ENCODE measurements at regions not wholly inside any gene's neighbourhood (a gene's known extent, or its start where the extent isn't known, plus 50 kb on each side); places are given as distances from the start of the nearest gene placed in this dataset.
"Not testable (repeated sequence)": the region's sequence is repeated elsewhere in the genome, so short reads cannot be mapped to it uniquely, and the experiment has no call there.

DNA sequence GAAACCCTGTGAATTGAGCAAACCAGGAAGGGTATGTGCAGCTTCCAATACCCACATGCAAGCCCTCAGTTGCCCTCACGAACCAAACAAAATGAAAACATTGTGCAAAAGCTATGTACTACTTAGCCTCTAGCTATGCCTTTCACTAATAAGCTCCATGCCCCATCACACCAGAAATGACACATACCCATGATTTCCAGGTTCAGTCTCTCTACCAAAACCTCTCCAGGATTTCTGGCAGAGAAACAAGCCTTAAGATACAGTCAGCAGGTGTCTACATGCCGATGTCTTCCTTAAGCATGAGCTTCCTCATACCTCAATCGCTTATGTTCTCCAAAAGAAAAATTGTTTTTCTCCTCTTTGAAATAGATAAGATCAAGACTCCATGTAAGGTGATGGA, 527.8 kb upstream of the AUTS2 start:
- no peak for DNase-seq

DNA sequence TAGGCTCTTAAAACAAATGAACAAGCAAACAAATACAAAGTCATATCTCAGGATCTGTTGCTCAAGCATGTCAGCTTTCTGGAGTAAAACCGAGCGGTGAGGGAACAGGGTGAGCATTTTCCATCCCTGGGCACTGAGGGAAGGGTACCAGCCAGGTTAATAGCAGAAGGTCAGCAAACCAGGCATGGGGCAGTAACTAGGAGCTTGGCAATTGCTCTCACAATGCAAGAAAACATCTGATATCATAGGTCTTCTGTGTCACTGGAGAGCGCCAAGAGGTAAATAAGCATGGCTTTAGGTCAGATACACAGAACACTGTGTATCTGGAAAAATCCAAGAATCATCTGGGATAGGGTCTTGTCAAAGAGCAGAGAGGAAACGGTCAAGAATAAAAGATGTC, 521.7 kb upstream of the AUTS2 start:
- no peak for DNase-seq

DNA sequence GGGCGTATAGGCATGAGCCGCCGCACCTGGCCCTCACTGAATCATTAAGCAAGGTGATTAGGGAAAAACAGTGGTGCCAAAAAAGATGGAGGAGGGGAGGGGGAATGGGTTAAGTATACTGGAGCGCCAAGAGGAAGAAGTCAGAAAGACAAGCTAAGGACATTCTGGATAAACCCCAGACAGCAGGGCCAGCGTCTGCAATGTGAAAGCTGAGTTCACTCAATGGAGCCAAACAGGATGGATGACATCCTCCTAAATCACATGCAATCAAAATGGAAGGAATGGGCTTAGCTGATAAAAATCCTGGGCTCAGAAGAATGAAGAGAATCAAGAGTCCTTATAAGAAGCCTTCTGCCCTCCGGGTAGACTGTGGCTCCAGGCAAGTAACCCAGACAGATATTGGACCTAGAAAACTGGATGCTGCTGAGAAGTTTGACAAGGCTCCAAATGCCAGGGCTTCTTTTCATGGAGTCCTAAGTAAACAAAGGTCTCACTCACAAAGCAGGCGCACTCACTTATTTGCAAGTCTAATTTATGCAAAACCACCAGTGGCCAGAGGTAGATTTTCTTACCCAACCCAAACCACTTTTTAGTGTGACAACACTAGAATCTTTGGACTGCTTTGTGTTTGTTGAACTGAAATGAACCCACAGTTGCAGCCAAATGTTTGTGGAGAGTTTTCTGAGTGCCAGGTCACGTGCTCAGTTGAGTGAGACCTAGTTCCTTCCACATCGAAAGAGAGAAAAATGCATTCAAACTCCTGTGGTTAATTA, 519.1 kb upstream of the AUTS2 start:
- no peak for DNase-seq

GRCh38 chr7:69087281-69087680, 511.0 kb upstream of the AUTS2 start:
- DNase-seq, result not testable (repeated sequence)

GRCh38 chr7:69088185-69088584, 510.1 kb upstream of the AUTS2 start:
- no peak for DNase-seq

DNA sequence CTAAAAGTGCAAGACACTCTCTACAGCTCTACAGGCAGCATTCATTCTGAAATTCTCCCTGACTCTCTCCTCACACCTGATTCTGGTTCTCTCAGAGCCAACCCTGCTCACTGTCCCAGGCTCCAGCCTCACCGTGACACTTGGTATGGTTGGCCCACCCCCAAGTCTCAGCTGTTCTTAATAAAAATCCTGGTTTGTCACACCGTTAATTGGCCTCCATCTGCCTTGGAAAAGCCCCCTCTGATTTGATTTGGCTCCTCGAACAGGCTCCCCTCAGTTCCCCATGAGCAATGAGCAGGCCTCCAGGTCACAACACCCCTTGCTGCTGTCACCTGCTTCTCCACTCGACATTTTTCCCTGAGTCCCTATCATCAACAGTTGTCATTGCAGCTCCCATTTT, 507.3 kb upstream of the AUTS2 start:
- DNase-seq, result no peak

GRCh38 chr7:69091521-69091920, 506.8 kb upstream of the AUTS2 start:
- DNase-seq, result no peak

GRCh38 chr7:69095127-69095526, 503.1 kb upstream of the AUTS2 start:
- no peak for DNase-seq

DNA sequence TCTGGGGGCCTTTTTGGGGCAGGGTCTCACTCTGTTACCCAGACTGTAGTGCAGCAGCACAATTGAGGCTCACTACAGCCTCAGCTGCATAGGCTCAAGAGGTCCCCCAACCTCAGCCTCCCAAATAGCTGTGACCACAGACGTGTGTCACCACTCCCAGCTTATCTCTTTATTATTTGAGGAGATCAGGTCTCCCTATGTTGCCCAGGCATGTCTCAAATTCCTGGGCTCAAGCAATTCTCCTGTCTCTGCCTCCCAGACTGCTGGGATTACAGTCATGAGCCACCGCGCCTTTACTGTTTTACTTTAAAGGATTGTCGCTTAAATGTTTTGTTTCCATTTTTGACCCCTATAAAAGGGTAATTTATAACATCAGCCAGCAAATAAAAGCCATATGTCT, 502.6 kb upstream of the AUTS2 start:
- no peak for DNase-seq

- no peak for DNase-seq
These were observed 494.3 kb upstream of the AUTS2 start for GRCh38 chr7:69104023-69104422.

DNA sequence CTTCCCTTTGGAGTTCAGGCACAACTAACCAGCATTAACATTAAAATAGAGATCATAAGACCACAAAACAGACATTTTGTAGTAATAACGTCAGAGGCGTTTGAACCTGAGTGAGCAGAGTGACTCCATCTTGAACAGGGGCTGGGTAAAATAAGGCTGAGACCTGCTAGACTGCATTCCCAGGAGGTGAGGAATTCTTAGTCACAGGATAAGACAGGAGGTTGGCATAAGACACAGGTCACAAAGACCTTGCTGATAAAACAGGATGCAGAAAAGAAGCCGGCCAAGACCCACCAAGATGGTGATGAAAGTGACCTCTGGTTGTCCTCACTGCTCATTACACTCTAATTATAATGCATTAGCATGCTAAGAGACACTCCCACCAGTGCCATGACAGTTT, 493.2 kb upstream of the AUTS2 start:
- no peak for DNase-seq

DNA sequence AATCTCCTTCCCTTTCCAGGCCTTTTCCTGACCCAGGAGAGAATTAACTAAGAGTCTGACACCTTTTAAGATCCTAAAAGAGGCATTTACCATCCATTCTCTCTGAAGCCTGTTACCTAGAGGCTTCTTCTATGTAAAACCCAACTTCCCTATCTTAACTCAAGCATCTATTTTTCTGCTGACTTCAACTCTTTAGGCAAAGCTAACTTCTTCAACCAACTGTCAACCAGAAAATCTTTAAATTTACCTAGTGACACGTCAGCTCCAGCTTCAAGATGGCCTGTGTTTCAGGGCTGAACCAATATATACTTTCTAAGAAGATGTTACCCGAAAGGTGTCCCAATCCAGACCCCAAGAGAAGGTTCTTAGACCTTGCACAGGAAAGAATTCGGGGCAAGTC, 492.3 kb upstream of the AUTS2 start:
- no peak for DNase-seq

GRCh38 chr7:69106449-69106848, 491.8 kb upstream of the AUTS2 start:
- not testable (repeated sequence) for DNase-seq

- not testable (repeated sequence) for DNase-seq
These were observed 491.3 kb upstream of the AUTS2 start for GRCh38 chr7:69106946-69107345.

- DNase-seq, result no peak
These were observed 490.2 kb upstream of the AUTS2 start for GRCh38 chr7:69108097-69108496.

- no peak for DNase-seq
These were observed 489.0 kb upstream of the AUTS2 start for GRCh38 chr7:69109246-69109645.

GRCh38 chr7:69109879-69110278, 488.4 kb upstream of the AUTS2 start:
- DNase-seq, result no peak

GRCh38 chr7:69110450-69111050, 487.7 kb upstream of the AUTS2 start:
- no peak for DNase-seq

- no peak for DNase-seq
These were observed 483.9 kb upstream of the AUTS2 start for GRCh38 chr7:69114374-69114773.

GRCh38 chr7:69115788-69116187, 482.5 kb upstream of the AUTS2 start:
- DNase-seq, result no peak

- DNase-seq, result not testable (repeated sequence)
These were observed 482.1 kb upstream of the AUTS2 start for GRCh38 chr7:69116196-69116595.

- no peak for DNase-seq
These were observed 475.3 kb upstream of the AUTS2 start for GRCh38 chr7:69122953-69123352.

GRCh38 chr7:69126896-69127479, 471.3 kb upstream of the AUTS2 start:
- DNase-seq, result no peak

DNA sequence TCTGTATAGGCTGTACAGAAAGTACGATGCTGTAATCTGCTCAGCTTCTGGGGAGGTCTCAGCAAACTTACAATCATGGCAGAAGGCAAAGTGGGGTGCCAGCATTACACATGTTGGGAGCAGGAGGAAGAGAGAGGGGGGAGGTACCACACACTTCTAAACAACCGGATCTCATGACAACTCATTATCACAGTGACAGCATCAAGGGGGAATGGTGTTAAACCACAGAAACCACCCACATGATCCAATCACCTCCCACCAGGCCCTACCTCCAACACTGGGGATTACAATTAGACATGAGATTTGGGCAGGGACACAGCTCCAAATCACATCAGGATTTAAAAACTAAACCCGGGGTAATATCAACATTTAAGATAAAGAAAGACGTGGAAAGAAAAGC, 468.8 kb upstream of the AUTS2 start:
- DNase-seq, result no peak

DNA sequence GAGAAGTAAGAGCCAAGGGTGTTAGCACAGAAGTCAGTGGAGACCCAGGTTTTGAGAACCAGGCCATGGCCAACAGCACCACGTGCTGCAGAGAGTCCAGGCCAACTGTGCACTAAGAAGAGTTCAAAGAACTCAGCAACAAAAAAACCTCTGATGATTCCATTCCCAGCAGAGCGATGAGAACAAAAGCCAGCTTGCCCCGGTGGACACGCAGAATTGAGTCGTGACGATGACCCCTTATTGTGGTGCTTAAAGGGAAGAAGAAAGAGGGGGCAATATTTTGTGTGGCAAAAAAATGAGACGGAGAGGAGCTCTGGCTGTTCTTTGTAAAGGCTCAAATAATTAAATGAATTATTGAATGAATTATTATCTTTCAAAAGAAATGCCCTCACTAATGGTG, 468.3 kb upstream of the AUTS2 start:
- DNase-seq, result no peak

Measured in Kasumi-1 (cell line).